Caco-2 (cell line): ENCODE measurements at regions not wholly inside any gene's neighbourhood (a gene's known extent, or its start where the extent isn't known, plus 50 kb on each side); places are given as distances from the start of the nearest gene placed in this dataset.

Source experiments
- BruUV-seq: library from RNA; stranded (reverse); fragments of 400-500 nt; replicated peaks from 2 replicates; lab custom pipeline; 2021; lab: Mats Ljungman, UMichigan
- CTCF ChIA-PET: fragments of 300-600 bp; sonication (Branson Sonifier 250); formaldehyde crosslinking; loops from one replicate; lab custom pipeline; 2022; ENCODE audit warnings: antibody characterized with exemption; lab: Charles Lee
- POLR2A ChIA-PET: fragments of 300-600 bp; sonication (Branson Sonifier 250); formaldehyde crosslinking; loops from one replicate; lab custom pipeline; 2022; ENCODE audit warnings: antibody characterized with exemption; lab: Charles Lee
- DNase-seq, 2 experiments: peaks; one replicate each; pipeline versions ENCODE4 v3.0.0 to v3.0.0-alpha.2; 2020 to 2022
- H3K27me3 ChIP-seq: replicated peaks from 2 replicates; pipeline ENCODE4 v1.6.0; 2011; ENCODE audit warnings: low read length; ENCODE audit not compliant: control insufficient read depth, insufficient read depth
- H3K36me3 ChIP-seq: 2 replicates; pipeline ENCODE4 v1.5.1; 2011; ENCODE audit warnings: low read length; ENCODE audit not compliant: control insufficient read depth, insufficient read depth
- H3K4me1 ChIP-seq: fragments of 250-450 bp; sonication (Bioruptor Pico); 2 replicates; pipeline ENCODE4 v1.5.1; 2020; ENCODE audit warnings: mild to moderate bottlenecking
- H3K4me3 ChIP-seq: 2 replicates; pipeline ENCODE4 v1.5.1; 2011; ENCODE audit warnings: low read depth, mild to moderate bottlenecking, control low read depth, low read length
- H3K9me3 ChIP-seq: fragments of 250-450 bp; sonication (Bioruptor Pico); 2 replicates; pipeline ENCODE4 v1.5.1; 2020; ENCODE audit warnings: mild to moderate bottlenecking, moderate library complexity
- H3K27ac Mint-ChIP-seq: one replicate; pipeline ENCODE4 v1.8.0; 2022; ENCODE audit warnings: mixed read lengths; ENCODE audit not compliant: unreplicated experiment
- H3K27me3 Mint-ChIP-seq: one replicate; pipeline ENCODE4 v1.8.0; 2022; ENCODE audit warnings: mixed read lengths; ENCODE audit not compliant: insufficient read depth, unreplicated experiment
- H3K36me3 Mint-ChIP-seq: one replicate; pipeline ENCODE4 v1.8.0; 2022; ENCODE audit warnings: mild to moderate bottlenecking, mixed read lengths; ENCODE audit not compliant: insufficient read depth, unreplicated experiment
- H3K4me1 Mint-ChIP-seq: one replicate; pipeline ENCODE4 v1.8.0; 2022; ENCODE audit warnings: low read depth, mixed read lengths; ENCODE audit not compliant: unreplicated experiment
- H3K4me3 Mint-ChIP-seq: one replicate; pipeline ENCODE4 v1.8.0; 2022; ENCODE audit warnings: mild to moderate bottlenecking, moderate library complexity, mixed read lengths; ENCODE audit not compliant: unreplicated experiment
- H3K9me3 Mint-ChIP-seq: one replicate; pipeline ENCODE4 v1.8.0; 2022; ENCODE audit warnings: mixed read lengths; ENCODE audit not compliant: unreplicated experiment
- intact Hi-C: fragments of 100-400 bp; cut with micrococcal nuclease; formaldehyde crosslinking; loops from one replicate; pipeline ENCODE4 v1.10.0; 2022; ENCODE audit not compliant: unreplicated experiment
- TF ChIP-seq, protein P1 (sequence below), 2 experiments: fragments of 200-600 bp in 1 of 2; IDR thresholded peaks; 1 replicate in 1 of 2; 2 replicates in 1 of 2; pipeline versions ENCODE4 v1.5.1 to v1.8.0; 2011 to 2022; ENCODE audit warnings: antibody characterized with exemption in 1 of 2, control low read depth in 1 of 2, inconsistent platforms in 1 of 2, low read depth in 1 of 2, low read length in 1 of 2, mild to moderate bottlenecking in 1 of 2, moderate library complexity in 1 of 2; ENCODE audit not compliant: insufficient read depth in 1 of 2, severe bottlenecking in 1 of 2, unreplicated experiment in 1 of 2

DNA sequence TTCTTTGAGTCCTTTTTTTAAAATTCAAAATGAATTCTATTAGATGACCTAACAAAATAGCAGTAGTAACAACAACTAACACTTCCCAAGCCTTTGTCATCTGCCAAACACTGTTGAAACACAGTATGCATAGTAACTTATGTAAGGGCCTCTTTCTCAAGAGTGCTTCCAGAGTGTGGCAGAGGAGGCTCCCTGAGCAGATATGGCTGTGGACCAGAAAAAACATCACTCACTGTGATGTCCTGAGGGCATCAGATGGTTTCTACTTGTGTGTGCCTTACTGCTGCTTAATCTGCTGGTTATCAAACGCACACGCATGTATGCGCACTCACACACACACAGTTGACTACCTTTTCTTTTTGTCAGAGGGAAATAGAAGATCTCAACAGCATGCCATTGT lies 110.8 kb downstream of the DLEU7 start:
- Mint-ChIP-seq H3K4me1 (peaks cover 12% of the 10 kb centered on the region), H3K36me3 (peaks cover 6% of the 10 kb centered on the region), H3K4me3 (no peak overlapping the region), H3K9me3 (peaks cover 22% of the 10 kb centered on the region), H3K27me3 (no peaks in the 10 kb centered on the region), H3K27ac (no peak overlapping the region)
- ChIA-PET CTCF (no interaction called here), POLR2A (no interaction called here)
- Histone ChIP-seq H3K4me1 (peaks cover 26% of the 10 kb centered on the region), H3K27me3 (no peaks in the 10 kb centered on the region), H3K4me3 (no peak overlapping the region), H3K9me3 (peaks cover 8% of the 10 kb centered on the region; the same call in 1 of the 2 replicates), H3K36me3 (no peaks in the 10 kb centered on the region)
- no peak for DNase-seq
- BruUV-seq: no TSS peak
- TF ChIP-seq, protein P1, sequence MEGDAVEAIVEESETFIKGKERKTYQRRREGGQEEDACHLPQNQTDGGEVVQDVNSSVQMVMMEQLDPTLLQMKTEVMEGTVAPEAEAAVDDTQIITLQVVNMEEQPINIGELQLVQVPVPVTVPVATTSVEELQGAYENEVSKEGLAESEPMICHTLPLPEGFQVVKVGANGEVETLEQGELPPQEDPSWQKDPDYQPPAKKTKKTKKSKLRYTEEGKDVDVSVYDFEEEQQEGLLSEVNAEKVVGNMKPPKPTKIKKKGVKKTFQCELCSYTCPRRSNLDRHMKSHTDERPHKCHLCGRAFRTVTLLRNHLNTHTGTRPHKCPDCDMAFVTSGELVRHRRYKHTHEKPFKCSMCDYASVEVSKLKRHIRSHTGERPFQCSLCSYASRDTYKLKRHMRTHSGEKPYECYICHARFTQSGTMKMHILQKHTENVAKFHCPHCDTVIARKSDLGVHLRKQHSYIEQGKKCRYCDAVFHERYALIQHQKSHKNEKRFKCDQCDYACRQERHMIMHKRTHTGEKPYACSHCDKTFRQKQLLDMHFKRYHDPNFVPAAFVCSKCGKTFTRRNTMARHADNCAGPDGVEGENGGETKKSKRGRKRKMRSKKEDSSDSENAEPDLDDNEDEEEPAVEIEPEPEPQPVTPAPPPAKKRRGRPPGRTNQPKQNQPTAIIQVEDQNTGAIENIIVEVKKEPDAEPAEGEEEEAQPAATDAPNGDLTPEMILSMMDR (IDR thresholded peaks at IDR 0.05; ENCODE audit: insufficient read depth in 1 of 2, low read depth in 1 of 2, low read length in 1 of 2, severe bottlenecking in 1 of 2, unreplicated experiment in 1 of 2): no peak
- intact Hi-C loops: no loop called here

DNA sequence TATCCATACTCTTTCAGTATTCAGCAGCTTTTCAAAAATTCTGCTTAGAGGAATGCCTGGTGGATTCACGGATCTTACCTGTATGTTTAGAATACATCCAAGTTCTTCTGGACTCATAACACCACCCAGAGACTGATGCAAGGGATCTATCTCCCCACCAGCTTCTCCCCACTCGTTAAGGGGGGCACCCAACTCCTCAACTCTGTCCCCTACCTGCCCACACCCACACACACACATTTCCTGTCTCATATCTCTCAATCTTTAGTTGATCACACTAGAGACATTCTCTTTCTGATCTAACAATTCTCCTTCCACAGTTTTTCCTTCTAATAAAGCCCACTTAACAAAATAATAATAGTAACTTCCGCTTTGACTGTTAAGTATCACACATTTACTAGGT lies 110.1 kb downstream of the DLEU7 start:
- CTCF ChIA-PET: no interaction called here
- H3K9me3 Mint-ChIP-seq: peaks cover 22% of the 10 kb centered on the region
- no peaks in the 10 kb centered on the region for H3K27me3 ChIP-seq
- no peaks in the 10 kb centered on the region for H3K27me3 Mint-ChIP-seq
- TF ChIP-seq, protein P1 (IDR thresholded peaks at IDR 0.05; ENCODE audit: insufficient read depth in 1 of 2, low read depth in 1 of 2, low read length in 1 of 2, severe bottlenecking in 1 of 2, unreplicated experiment in 1 of 2): no peak
- H3K4me1 Mint-ChIP-seq: peaks cover 12% of the 10 kb centered on the region
- no peak overlapping the region for H3K27ac Mint-ChIP-seq
- peaks cover 29% of the 10 kb centered on the region for H3K4me1 ChIP-seq
- no peak overlapping the region for H3K4me3 ChIP-seq
- peaks cover 8% of the 10 kb centered on the region; the same call in 1 of the 2 replicates for H3K9me3 ChIP-seq
- POLR2A ChIA-PET: no interaction called here
- no peak for DNase-seq
- H3K4me3 Mint-ChIP-seq: no peak overlapping the region
- peaks cover 6% of the 10 kb centered on the region for H3K36me3 Mint-ChIP-seq
- intact Hi-C loops: no loop called here
- no peaks in the 10 kb centered on the region for H3K36me3 ChIP-seq
- no TSS peak for BruUV-seq

DNA sequence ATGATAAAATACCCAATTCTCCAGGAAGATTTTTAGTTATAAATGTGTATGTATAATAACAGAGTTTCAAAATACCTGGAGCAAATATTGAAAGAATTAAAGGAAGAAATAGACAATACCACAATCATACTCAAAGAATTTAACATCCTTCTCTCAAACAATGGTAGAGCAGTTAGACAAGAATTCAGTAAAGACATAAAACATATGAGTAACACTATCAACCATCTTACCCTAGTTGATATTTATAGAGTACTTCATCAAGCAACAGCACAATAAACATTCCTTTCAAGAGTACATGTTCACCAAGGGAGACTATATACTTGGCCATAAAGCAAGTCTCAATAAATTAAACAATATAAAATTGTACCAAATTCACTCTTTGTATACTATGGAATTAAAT lies 108.4 kb downstream of the DLEU7 start:
- H3K4me3 Mint-ChIP-seq: no peak overlapping the region

More for the DNA sequence above, 108.4 kb downstream of the DLEU7 start:
- no TSS peak for BruUV-seq
- DNase-seq: no peak
- Mint-ChIP-seq H3K4me1 (peaks cover 18% of the 10 kb centered on the region), H3K27ac (no peak overlapping the region), H3K27me3 (no peaks in the 10 kb centered on the region), H3K36me3 (peaks cover 6% of the 10 kb centered on the region), H3K9me3 (peaks cover 24% of the 10 kb centered on the region)
- Histone ChIP-seq H3K4me3 (no peak overlapping the region), H3K4me1 (peaks cover 29% of the 10 kb centered on the region), H3K27me3 (no peaks in the 10 kb centered on the region), H3K36me3 (no peaks in the 10 kb centered on the region), H3K9me3 (no peaks in the 10 kb centered on the region)
- CTCF ChIA-PET: no interaction called here
- TF ChIP-seq, protein P1 (IDR thresholded peaks at IDR 0.05; ENCODE audit: insufficient read depth in 1 of 2, low read depth in 1 of 2, low read length in 1 of 2, severe bottlenecking in 1 of 2, unreplicated experiment in 1 of 2): no peak
- intact Hi-C loops: no loop called here
- POLR2A ChIA-PET: no interaction called here
